ENCODE measurements at regions not wholly inside any gene's neighbourhood (a gene's known extent, or its start where the extent isn't known, plus 50 kb on each side); places are given as distances from the start of the nearest gene placed in this dataset.

- no peak for DNase-seq (ENCODE audit: low read depth)
- TF ChIP-seq CTCF (IDR thresholded peaks at IDR 0.05; ENCODE audit: low read length, missing control alignments) = no peak
Measured at GRCh38 chr6:77177470-77177869, 285.8 kb downstream of the HTR1B start.

GRCh38 chr6:77173472-77174074 lies 289.7 kb downstream of the HTR1B start:
- peak; percentile 42 for TF ChIP-seq CTCF (IDR thresholded peaks at IDR 0.05; ENCODE audit: low read length, missing control alignments)
- DNase-seq (ENCODE audit: low read depth) = peak; percentile 42
- H3K4me3 ChIP-seq (replicated peaks; ENCODE audit: low read depth, low read length) = no peak overlapping the region

More at GRCh38 chr6:77177470-77177869, 285.8 kb downstream of the HTR1B start:
- H3K4me3 ChIP-seq (replicated peaks; ENCODE audit: low read depth, low read length) = no peak overlapping the region

GRCh38 chr6:77172578-77172977 lies 290.7 kb downstream of the HTR1B start:
- DNase-seq (ENCODE audit: low read depth) = no peak
- no peak for TF ChIP-seq CTCF (IDR thresholded peaks at IDR 0.05; ENCODE audit: low read length, missing control alignments)

GRCh38 chr6:77159730-77160129 lies 303.6 kb downstream of the HTR1B start:
- no peak for TF ChIP-seq CTCF (IDR thresholded peaks at IDR 0.05; ENCODE audit: low read length, missing control alignments)
- no peak overlapping the region for H3K4me3 ChIP-seq (replicated peaks; ENCODE audit: low read depth, low read length)
- no peak for DNase-seq (ENCODE audit: low read depth)

More at GRCh38 chr6:77172578-77172977, 290.7 kb downstream of the HTR1B start:
- H3K4me3 ChIP-seq (replicated peaks; ENCODE audit: low read depth, low read length) = no peak overlapping the region

- no peak for DNase-seq (ENCODE audit: low read depth)
- no peak for TF ChIP-seq CTCF (IDR thresholded peaks at IDR 0.05; ENCODE audit: low read length, missing control alignments)
- no peak overlapping the region for H3K4me3 ChIP-seq (replicated peaks; ENCODE audit: low read depth, low read length)
Measured at GRCh38 chr6:77151241-77151640, 312.1 kb downstream of the HTR1B start.

GRCh38 chr6:77150736-77151135 lies 312.6 kb downstream of the HTR1B start:
- no peak for DNase-seq (ENCODE audit: low read depth)
- no peak for TF ChIP-seq CTCF (IDR thresholded peaks at IDR 0.05; ENCODE audit: low read length, missing control alignments)
- no peak overlapping the region for H3K4me3 ChIP-seq (replicated peaks; ENCODE audit: low read depth, low read length)

- H3K4me3 ChIP-seq (replicated peaks; ENCODE audit: low read depth, low read length) = no peak overlapping the region
- no peak for DNase-seq (ENCODE audit: low read depth)
- no peak for TF ChIP-seq CTCF (IDR thresholded peaks at IDR 0.05; ENCODE audit: low read length, missing control alignments)
Measured at GRCh38 chr6:77145244-77145643, 318.0 kb downstream of the HTR1B start.

Measured in fibroblast of pulmonary artery (primary cell).